H9 (cell line): ENCODE measurements at regions not wholly inside any gene's neighbourhood (a gene's known extent, or its start where the extent isn't known, plus 50 kb on each side); places are given as distances from the start of the nearest gene placed in this dataset.

Source experiments
- DNase-seq: peaks from one replicate; pipeline ENCODE4 v3.0.0-alpha.2; 2017
- H2AFZ ChIP-seq: one replicate; pipeline ENCODE4 v1.6.1; 2013; ENCODE audit warnings: mild to moderate bottlenecking, low read length, control low read depth, moderate library complexity
- H2AK5ac ChIP-seq: 2 replicates; pipeline ENCODE4 v1.6.1; 2013; ENCODE audit warnings: low read length, control low read depth, mixed read lengths; ENCODE audit not compliant: insufficient read length
- H2BK120ac ChIP-seq: one replicate; pipeline ENCODE4 v1.6.1; 2013; ENCODE audit warnings: low read depth, mild to moderate bottlenecking, low read length, control low read depth, inconsistent platforms; ENCODE audit not compliant: poor library complexity, severe bottlenecking
- H2BK12ac ChIP-seq: 2 replicates; pipeline ENCODE4 v1.6.1; 2013; ENCODE audit warnings: low read length, control low read depth, mixed read lengths, low read depth; ENCODE audit not compliant: insufficient read length
- H2BK15ac ChIP-seq: 2 replicates; pipeline ENCODE4 v1.6.1; 2013; ENCODE audit warnings: low read depth, low read length, control low read depth
- H2BK20ac ChIP-seq: one replicate; pipeline ENCODE4 v1.6.1; 2013; ENCODE audit warnings: low read depth, mild to moderate bottlenecking, low read length, control low read depth, inconsistent platforms; ENCODE audit not compliant: poor library complexity, severe bottlenecking
- H2BK5ac ChIP-seq: 2 replicates; pipeline ENCODE4 v1.6.1; 2013; ENCODE audit warnings: low read length, control low read depth, mixed read lengths; ENCODE audit not compliant: insufficient read length
- H3K14ac ChIP-seq: 2 replicates; pipeline ENCODE4 v1.6.1; 2013; ENCODE audit warnings: low read length, control low read depth; ENCODE audit not compliant: insufficient read depth
- H3K18ac ChIP-seq: 2 replicates; pipeline ENCODE4 v1.6.1; 2013; ENCODE audit warnings: low read depth, mild to moderate bottlenecking, mixed read lengths, low read length, control low read depth; ENCODE audit not compliant: insufficient read length
- H3K23ac ChIP-seq: 2 replicates; pipeline ENCODE4 v1.6.1; 2013; ENCODE audit warnings: low read length, control low read depth, mixed read lengths, low read depth; ENCODE audit not compliant: insufficient read length
- H3K23me2 ChIP-seq: 2 replicates; pipeline ENCODE4 v1.6.1; 2013; ENCODE audit warnings: low read depth, mild to moderate bottlenecking, mixed read lengths, low read length, control low read depth; ENCODE audit not compliant: insufficient read length, poor library complexity, severe bottlenecking
- H3K27ac ChIP-seq: 2 replicates; pipeline ENCODE4 v1.5.1; 2013; ENCODE audit warnings: low read length, control low read depth, mixed read lengths, low read depth; ENCODE audit not compliant: insufficient read length
- H3K27me3 ChIP-seq: 2 replicates; pipeline ENCODE4 v1.6.1; 2013; ENCODE audit warnings: low read length, control low read depth, inconsistent platforms; ENCODE audit not compliant: insufficient read depth
- H3K4ac ChIP-seq: 2 replicates; pipeline ENCODE4 v1.6.1; 2013; ENCODE audit warnings: low read depth, mild to moderate bottlenecking, control low read depth, inconsistent platforms, low read length, moderate library complexity
- H3K4me1 ChIP-seq: 2 replicates; pipeline ENCODE4 v1.6.1; 2013; ENCODE audit warnings: low read length, control low read depth, inconsistent platforms; ENCODE audit not compliant: insufficient read depth
- H3K4me2 ChIP-seq: 2 replicates; pipeline ENCODE4 v1.6.1; 2013; ENCODE audit warnings: low read length, control low read depth, mixed read lengths; ENCODE audit not compliant: insufficient read length, insufficient read depth
- H3K56ac ChIP-seq: 2 replicates; pipeline ENCODE4 v1.6.1; 2013; ENCODE audit warnings: low read depth, mild to moderate bottlenecking, mixed read lengths, low read length, control low read depth; ENCODE audit not compliant: insufficient read length
- H3K79me1 ChIP-seq: 2 replicates; pipeline ENCODE4 v1.6.1; 2013; ENCODE audit warnings: low read depth, mild to moderate bottlenecking, moderate library complexity, low read length, control low read depth, inconsistent platforms; ENCODE audit not compliant: insufficient read depth, poor library complexity, severe bottlenecking
- H3K79me2 ChIP-seq: 2 replicates; pipeline ENCODE4 v1.6.1; 2013; ENCODE audit warnings: low read length, control low read depth, inconsistent platforms; ENCODE audit not compliant: insufficient read depth
- H3K9ac ChIP-seq: 2 replicates; pipeline ENCODE4 v1.6.1; 2013; ENCODE audit warnings: low read length, control low read depth, mixed read lengths; ENCODE audit not compliant: insufficient read length; ENCODE audit errors: extremely low read depth
- H3K9me3 ChIP-seq: one replicate; pipeline ENCODE4 v1.6.1; 2013; ENCODE audit warnings: low read depth, low read length, inconsistent platforms; ENCODE audit not compliant: control insufficient read depth
- H3T11ph ChIP-seq: one replicate; pipeline ENCODE4 v1.6.1; 2013; ENCODE audit warnings: mild to moderate bottlenecking, low read length, control low read depth, inconsistent platforms
- H4K20me1 ChIP-seq: one replicate; pipeline ENCODE4 v1.6.1; 2013; ENCODE audit not compliant: control insufficient read depth, insufficient read length, insufficient read depth
- H4K5ac ChIP-seq: 2 replicates; pipeline ENCODE4 v1.6.1; 2013; ENCODE audit warnings: low read depth, mild to moderate bottlenecking, mixed read lengths, low read length, control low read depth; ENCODE audit not compliant: insufficient read length
- H4K8ac ChIP-seq: replicated peaks from 2 replicates; pipeline ENCODE4 v1.6.1; 2013; ENCODE audit warnings: low read length, control low read depth, mixed read lengths, low read depth; ENCODE audit not compliant: insufficient read length
- H4K91ac ChIP-seq: 2 replicates; pipeline ENCODE4 v1.6.1; 2013; ENCODE audit warnings: low read depth, mild to moderate bottlenecking, moderate library complexity, mixed read lengths, low read length, control low read depth; ENCODE audit not compliant: insufficient read length
- H3K27ac Mint-ChIP-seq, 3 experiments: 2 replicates in 2 of 3; 3 replicates in 1 of 3; pipeline ENCODE4 v1.8.0; 2020 to 2021; ENCODE audit warnings: mixed read lengths in 3 of 3, mild to moderate bottlenecking in 1 of 3, moderate library complexity in 1 of 3
- H3K27me3 Mint-ChIP-seq: 2 replicates; pipeline ENCODE4 v1.8.0; 2021; ENCODE audit warnings: low read depth, mild to moderate bottlenecking, moderate library complexity, mixed read lengths
- H3K36me3 Mint-ChIP-seq, 3 experiments: 2 replicates in 2 of 3; 3 replicates in 1 of 3; pipeline ENCODE4 v1.8.0; 2020 to 2021; ENCODE audit warnings: low read depth in 3 of 3, mixed read lengths in 3 of 3; ENCODE audit not compliant: insufficient read depth in 1 of 3
- H3K4me1 Mint-ChIP-seq, 2 experiments: 2 replicates each; pipeline ENCODE4 v1.8.0; 2020; ENCODE audit warnings: mixed read lengths in 2 of 2
- H3K4me3 Mint-ChIP-seq, 2 experiments: 2 replicates in 1 of 2; 3 replicates in 1 of 2; pipeline ENCODE4 v1.8.0; 2020 to 2021; ENCODE audit warnings: mild to moderate bottlenecking in 2 of 2, mixed read lengths in 2 of 2, moderate library complexity in 1 of 2
- H3K9me3 Mint-ChIP-seq, 2 experiments: 2 replicates in 1 of 2; 3 replicates in 1 of 2; pipeline ENCODE4 v1.8.0; 2020; ENCODE audit warnings: mild to moderate bottlenecking in 2 of 2, mixed read lengths in 2 of 2, moderate library complexity in 1 of 2
- CTCF ChIP-seq: fragments of 200-600 bp; sonication (generic); conservative IDR thresholded peaks from 3 replicates; pipeline ENCODE4 v1.8.0; 2021; ENCODE audit warnings: antibody characterized with exemption, mild to moderate bottlenecking
- WGBS: extraction: QIAGEN DNeasy Blood & Tissue Kit; methylation state at CpG from one replicate; pipeline ENCODE4 v1.1.7; 2013; ENCODE audit warnings: missing lambda C conversion rate, low lambda C conversion rate, mixed read lengths; ENCODE audit not compliant: insufficient read length; ENCODE audit errors: extremely low coverage; 5-methylcytosine and 5-hydroxymethylcytosine counted together

GRCh38 chr4:1524761-1525160, 118.5 kb upstream of the NKX1-1 start:
- TF ChIP-seq CTCF, result no peak
- Histone ChIP-seq H2BK5ac (no peak overlapping the region), H3K56ac (no peak overlapping the region), H3T11ph (no peak overlapping the region), H3K4me2 (no peak overlapping the region), H4K8ac (no peak overlapping the region), H3K9me3 (no peaks in the 10 kb centered on the region), H3K27ac (no peak overlapping the region), H3K14ac (no peak overlapping the region), H4K5ac (no peak overlapping the region), H3K4me1 (no peaks in the 10 kb centered on the region), H2BK120ac (no peak overlapping the region), H3K4ac (no peak overlapping the region), H3K79me2 (no peaks in the 10 kb centered on the region), H3K23ac (no peak overlapping the region), H4K91ac (no peak overlapping the region), H3K18ac (no peak overlapping the region), H2BK12ac (no peak overlapping the region), H3K9ac (no peak overlapping the region), H3K23me2 (peaks cover 3% of the 10 kb centered on the region), H4K20me1 (no peaks in the 10 kb centered on the region), H2BK20ac (no peak overlapping the region), H3K79me1 (no peaks in the 10 kb centered on the region), H2AFZ (no peak overlapping the region), H3K27me3 (no peaks in the 10 kb centered on the region; the same call in 1 of the 2 replicates), H2BK15ac (no peak overlapping the region), H2AK5ac (no peak overlapping the region)
- no peak for DNase-seq
- H3K27ac Mint-ChIP-seq, result no peak overlapping the region
- peaks cover 84% of the 10 kb centered on the region for H3K27me3 Mint-ChIP-seq
- H3K4me3 Mint-ChIP-seq, result no peak overlapping the region
- peaks cover 2 to 4% of the 10 kb centered on the region in 2 experiments; a peak in 1 of 4 replicates for H3K4me1 Mint-ChIP-seq
- WGBS, result no CpG with 5 or more reads among the region's 6 CpGs
- no peaks in the 10 kb centered on the region for H3K36me3 Mint-ChIP-seq
- H3K9me3 Mint-ChIP-seq, result peaks cover 4 to 15% of the 10 kb centered on the region in 2 experiments; a peak in 4 of 5 replicates
